ENCODE measurements at regions not wholly inside any gene's neighbourhood (a gene's known extent, or its start where the extent isn't known, plus 50 kb on each side); places are given as distances from the start of the nearest gene placed in this dataset.

DNA sequence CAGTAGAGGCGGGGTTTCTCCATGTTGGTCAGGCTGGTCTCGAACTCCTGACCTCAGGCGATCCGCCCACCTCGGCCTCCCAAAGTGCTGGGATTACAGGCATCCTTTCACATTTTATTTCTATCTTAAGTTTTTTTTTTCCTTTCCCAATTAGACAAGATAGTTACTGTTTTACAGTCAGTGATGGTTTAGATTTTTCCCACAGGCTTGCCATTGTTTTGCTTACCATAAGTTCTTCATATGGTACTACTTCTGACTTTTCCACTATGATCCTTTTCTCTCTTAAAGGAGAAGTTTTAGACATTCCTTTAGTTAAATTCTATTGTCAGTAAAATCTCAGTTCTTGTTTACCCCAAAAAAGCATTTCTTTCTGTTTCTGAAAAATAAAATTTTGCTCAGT is 462.6 kb downstream of the CENPC start:
- TF ChIP-seq CTCF (IDR thresholded peaks at IDR 0.05) (no peak), TCF7L2 (IDR thresholded peaks at IDR 0.05; ENCODE audit: low read depth, low read length) (no peak), POLR2AphosphoS5 (IDR thresholded peaks at IDR 0.05; ENCODE audit: low read depth, low read length) (no peak), SIN3A (IDR thresholded peaks at IDR 0.05; ENCODE audit: borderline replicate concordance, insufficient read depth, low read depth, low read length) (no peak), REST (IDR thresholded peaks at IDR 0.05; ENCODE audit: insufficient read depth in 1 of 2, low read depth in 2 of 2, low read length in 1 of 2) (no peak)

Measured in Panc1 (cell line).